ENCODE measurements at regions not wholly inside any gene's neighbourhood (a gene's known extent, or its start where the extent isn't known, plus 50 kb on each side); places are given as distances from the start of the nearest gene placed in this dataset.
"Not testable (repeated sequence)": the region's sequence is repeated elsewhere in the genome, so short reads cannot be mapped to it uniquely, and the experiment has no call there.

GRCh38 chr7:79980376-79980775 is 154.3 kb upstream of the GNAI1 start:
- Histone ChIP-seq H3K4me3 (no peak overlapping the region), H3K4me1 (no peaks in the 10 kb centered on the region), H3K9me3 (no peaks in the 10 kb centered on the region), H3K27ac (no peak overlapping the region), H3K36me3 (no peaks in the 10 kb centered on the region), H3K27me3 (no peaks in the 10 kb centered on the region)
- intact Hi-C loops (cut with DNase I; ENCODE audit: low total_unique reads) = no loop called here
- no peak for DNase-seq
- no peak for TF ChIP-seq CTCF (IDR thresholded peaks at IDR 0.05)

GRCh38 chr7:79979437-79979836 is 155.2 kb upstream of the GNAI1 start:
- DNase-seq = no peak
- no peak for TF ChIP-seq CTCF (IDR thresholded peaks at IDR 0.05)
- Histone ChIP-seq H3K9me3 (no peaks in the 10 kb centered on the region), H3K4me1 (no peaks in the 10 kb centered on the region), H3K27me3 (no peaks in the 10 kb centered on the region), H3K36me3 (no peaks in the 10 kb centered on the region), H3K4me3 (no peak overlapping the region), H3K27ac (no peak overlapping the region)
- intact Hi-C loops (cut with DNase I; ENCODE audit: low total_unique reads) = no loop called here

- intact Hi-C loops (cut with DNase I; ENCODE audit: low total_unique reads) = no loop called here
- Histone ChIP-seq H3K27ac (no peak overlapping the region), H3K9me3 (peaks cover 0 to 4% (median 0%) of the 10 kb centered on the region in 3 donors), H3K27me3 (no peaks in the 10 kb centered on the region), H3K4me1 (no peaks in the 10 kb centered on the region), H3K36me3 (no peaks in the 10 kb centered on the region), H3K4me3 (no peak overlapping the region)
- DNase-seq = no peak
- TF ChIP-seq CTCF (IDR thresholded peaks at IDR 0.05) = no peak
Observed at GRCh38 chr7:79977481-79977880, 157.2 kb upstream of the GNAI1 start.

GRCh38 chr7:79976711-79977020 is 158.0 kb upstream of the GNAI1 start:
- H3K36me3 ChIP-seq; H3K27me3 ChIP-seq; H3K9me3 ChIP-seq; H3K27ac ChIP-seq; H3K4me1 ChIP-seq; intact Hi-C loops (cut with DNase I; ENCODE audit: low total_unique reads); DNase-seq; H3K4me3 ChIP-seq: not testable (repeated sequence)

GRCh38 chr7:79975986-79976710 is 158.5 kb upstream of the GNAI1 start:
- H3K9me3 ChIP-seq; H3K27ac ChIP-seq; H3K4me1 ChIP-seq; intact Hi-C loops (cut with DNase I; ENCODE audit: low total_unique reads); H3K27me3 ChIP-seq; DNase-seq; H3K4me3 ChIP-seq; H3K36me3 ChIP-seq: not testable (repeated sequence)

GRCh38 chr7:79973455-79973854 is 161.2 kb upstream of the GNAI1 start:
- DNase-seq = no peak
- Histone ChIP-seq H3K4me1 (no peaks in the 10 kb centered on the region), H3K27ac (no peak overlapping the region), H3K9me3 (peaks cover 0 to 4% (median 0%) of the 10 kb centered on the region in 3 donors), H3K4me3 (no peak overlapping the region), H3K36me3 (no peaks in the 10 kb centered on the region), H3K27me3 (no peaks in the 10 kb centered on the region)
- no peak for TF ChIP-seq CTCF (IDR thresholded peaks at IDR 0.05)
- intact Hi-C loops (cut with DNase I; ENCODE audit: low total_unique reads) = no loop called here

GRCh38 chr7:79971058-79971457 is 163.6 kb upstream of the GNAI1 start:
- H3K4me3 ChIP-seq = no peak overlapping the region
- peaks cover 0 to 4% (median 0%) of the 10 kb centered on the region in 3 donors for H3K9me3 ChIP-seq
- intact Hi-C loops (cut with DNase I; ENCODE audit: low total_unique reads) = no loop called here
- no peak overlapping the region for H3K27ac ChIP-seq
- DNase-seq = no peak
- no peaks in the 10 kb centered on the region for H3K36me3 ChIP-seq
- no peaks in the 10 kb centered on the region for H3K4me1 ChIP-seq
- TF ChIP-seq CTCF (IDR thresholded peaks at IDR 0.05) = no peak
- no peaks in the 10 kb centered on the region for H3K27me3 ChIP-seq

Measured in tibial artery (tissue), 4 donors.